OCI-LY7 (cell line): ENCODE measurements at regions not wholly inside any gene's neighbourhood (a gene's known extent, or its start where the extent isn't known, plus 50 kb on each side); places are given as distances from the start of the nearest gene placed in this dataset.

Source experiments
- BruUV-seq: library from RNA; stranded (reverse); fragments of 400-500 nt; replicated peaks from 2 replicates; lab custom pipeline; 2021; lab: Mats Ljungman, UMichigan
- CTCF ChIA-PET: fragments of 300-600 bp; sonication (Branson Sonifier 250); formaldehyde crosslinking; loops from one replicate; lab custom pipeline; 2022; ENCODE audit warnings: antibody characterized with exemption; ENCODE audit not compliant: unreplicated experiment; lab: Charles Lee
- POLR2A ChIA-PET: fragments of 300-600 bp; sonication (Branson Sonifier 250); formaldehyde crosslinking; loops from one replicate; lab custom pipeline; 2022; ENCODE audit warnings: antibody characterized with exemption; lab: Charles Lee
- DNase-seq: peaks from one replicate; pipeline ENCODE4 v3.0.0-alpha.2; 2015; ENCODE audit warnings: low spot score
- H2AFZ ChIP-seq: fragments of 200-600 bp; sonication (generic), shearing (Covaris generic); 2 replicates; pipeline ENCODE4 v1.6.1; 2014; ENCODE audit warnings: mild to moderate bottlenecking, antibody characterized with exemption, low read length, moderate library complexity
- H3K27ac ChIP-seq: fragments of 200-600 bp; sonication (generic); 2 replicates; pipeline ENCODE4 v1.5.1; 2014; ENCODE audit warnings: mixed run types, low read depth, mild to moderate bottlenecking, moderate library complexity, low read length, inconsistent platforms; ENCODE audit not compliant: poor library complexity, severe bottlenecking
- H3K36me3 ChIP-seq: fragments of 200-600 bp; sonication (generic); 2 replicates; pipeline ENCODE4 v1.6.1; 2014; ENCODE audit warnings: mild to moderate bottlenecking, antibody characterized with exemption, low read length, moderate library complexity, mixed read lengths; ENCODE audit not compliant: insufficient read depth
- H3K4me1 ChIP-seq: fragments of 200-600 bp; sonication (generic); 2 replicates; pipeline ENCODE4 v1.5.1; 2014; ENCODE audit warnings: mild to moderate bottlenecking, low read length; ENCODE audit not compliant: insufficient read depth, poor library complexity, severe bottlenecking
- H3K4me2 ChIP-seq: fragments of 200-600 bp; sonication (generic); 2 replicates; pipeline ENCODE4 v1.6.1; 2014; ENCODE audit warnings: mild to moderate bottlenecking, low read length
- H3K4me3 ChIP-seq: fragments of 200-600 bp; sonication (generic); 2 replicates; pipeline ENCODE4 v1.5.1; 2014; ENCODE audit warnings: mild to moderate bottlenecking, low read depth, low read length; ENCODE audit not compliant: poor library complexity, severe bottlenecking
- H3K79me2 ChIP-seq: fragments of 200-600 bp; sonication (generic); 2 replicates; pipeline ENCODE4 v1.6.1; 2016; ENCODE audit warnings: low read depth, mild to moderate bottlenecking, low read length, moderate library complexity, mixed read lengths; ENCODE audit not compliant: insufficient read depth
- H3K9me2 ChIP-seq: fragments of 200-600 bp; sonication (generic); 2 replicates; pipeline ENCODE4 v1.6.1; 2016; ENCODE audit warnings: mild to moderate bottlenecking, low read length, mixed read lengths; ENCODE audit not compliant: insufficient read depth
- H3K9me3 ChIP-seq: fragments of 200-600 bp; sonication (generic); 2 replicates; pipeline ENCODE4 v1.6.1; 2014; ENCODE audit warnings: mild to moderate bottlenecking, mixed run types, low read length, mixed read lengths
- H4K20me1 ChIP-seq: fragments of 200-600 bp; sonication (generic); 2 replicates; pipeline ENCODE4 v1.6.1; 2014; ENCODE audit warnings: mild to moderate bottlenecking, antibody characterized with exemption, low read length, moderate library complexity, mixed read lengths; ENCODE audit not compliant: insufficient read depth
- EZH2phosphoT487 ChIP-seq: fragments of 200-600 bp; sonication (generic); IDR thresholded peaks from 2 replicates; pipeline ENCODE4 v1.6.1; 2018; ENCODE audit warnings: low read depth, borderline replicate concordance, mild to moderate bottlenecking, mixed run types, antibody characterized with exemption, low read length, moderate library complexity, mixed read lengths
- intact Hi-C: fragments of 100-400 bp; cut with micrococcal nuclease; formaldehyde crosslinking; loops from one replicate; pipeline ENCODE4 v1.10.0; 2022; ENCODE audit not compliant: unreplicated experiment
- TF ChIP-seq, protein P1 (sequence below): fragments of 200-600 bp; sonication (generic); conservative IDR thresholded peaks from 2 replicates; pipeline ENCODE4 v1.5.1; 2014; ENCODE audit warnings: mild to moderate bottlenecking, antibody characterized with exemption, low read length, moderate library complexity, mixed read lengths

DNA sequence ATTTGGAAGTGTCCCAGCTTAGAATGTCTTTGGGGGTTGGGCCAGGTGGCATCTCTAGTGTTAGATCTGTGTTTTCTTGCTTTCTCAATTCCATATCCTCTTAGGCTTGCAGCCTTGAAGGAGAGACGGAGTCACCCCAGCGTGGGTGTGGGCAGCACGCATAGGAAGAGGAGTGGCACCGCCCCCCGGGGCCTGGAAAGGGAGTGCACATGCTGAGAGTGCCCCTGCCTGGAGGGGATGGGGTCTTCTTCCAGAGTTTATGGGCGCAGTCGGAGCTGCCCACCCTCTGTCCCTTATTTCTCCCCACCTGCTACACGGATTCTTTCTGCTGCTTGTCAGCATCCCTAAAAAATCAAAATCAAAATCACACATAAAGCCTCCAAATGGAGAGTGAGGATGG is 309.7 kb downstream of the QKI start:
- Histone ChIP-seq H3K27ac (peak overlapping the region; percentile 49), H3K79me2 (no peaks in the 10 kb centered on the region), H3K4me1 (peaks cover 81% of the 10 kb centered on the region), H3K9me2 (no peaks in the 10 kb centered on the region), H4K20me1 (no peaks in the 10 kb centered on the region), H3K9me3 (no peaks in the 10 kb centered on the region), H2AFZ (peak overlapping the region; percentile 77), H3K4me3 (peak overlapping the region; percentile 34), H3K4me2 (peak overlapping the region; percentile 71), H3K36me3 (no peaks in the 10 kb centered on the region)
- ChIA-PET POLR2A (interaction anchor here (0.7 to 4.2 kb wide), 3 partner anchors 14 to 39 kb away, joined by 3 to 38 read pairs (median 3); no protein-coding TSS in a partner anchor), CTCF (interaction anchor here (0.9 kb wide), 1 partner anchor 32 kb away, joined by 3 read pairs; no protein-coding TSS in a partner anchor)
- TF ChIP-seq, protein P1, sequence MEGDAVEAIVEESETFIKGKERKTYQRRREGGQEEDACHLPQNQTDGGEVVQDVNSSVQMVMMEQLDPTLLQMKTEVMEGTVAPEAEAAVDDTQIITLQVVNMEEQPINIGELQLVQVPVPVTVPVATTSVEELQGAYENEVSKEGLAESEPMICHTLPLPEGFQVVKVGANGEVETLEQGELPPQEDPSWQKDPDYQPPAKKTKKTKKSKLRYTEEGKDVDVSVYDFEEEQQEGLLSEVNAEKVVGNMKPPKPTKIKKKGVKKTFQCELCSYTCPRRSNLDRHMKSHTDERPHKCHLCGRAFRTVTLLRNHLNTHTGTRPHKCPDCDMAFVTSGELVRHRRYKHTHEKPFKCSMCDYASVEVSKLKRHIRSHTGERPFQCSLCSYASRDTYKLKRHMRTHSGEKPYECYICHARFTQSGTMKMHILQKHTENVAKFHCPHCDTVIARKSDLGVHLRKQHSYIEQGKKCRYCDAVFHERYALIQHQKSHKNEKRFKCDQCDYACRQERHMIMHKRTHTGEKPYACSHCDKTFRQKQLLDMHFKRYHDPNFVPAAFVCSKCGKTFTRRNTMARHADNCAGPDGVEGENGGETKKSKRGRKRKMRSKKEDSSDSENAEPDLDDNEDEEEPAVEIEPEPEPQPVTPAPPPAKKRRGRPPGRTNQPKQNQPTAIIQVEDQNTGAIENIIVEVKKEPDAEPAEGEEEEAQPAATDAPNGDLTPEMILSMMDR: 0 out of 2 replicates have a peak, but pooled peaks have one; percentile 19
- TF ChIP-seq EZH2phosphoT487: no peak
- peak; percentile 41 for DNase-seq
- intact Hi-C loops: no loop called here
- BruUV-seq: no TSS peak

- H2AFZ ChIP-seq: peak overlapping the region; percentile 77
- intact Hi-C loops: no loop called here
- TF ChIP-seq, protein P1: no peak
- no peak for TF ChIP-seq EZH2phosphoT487
- POLR2A ChIA-PET: interaction anchor here (0.5 to 4.2 kb wide), 4 partner anchors 13 to 42 kb away, joined by 3 to 38 read pairs (median 3); no protein-coding TSS in a partner anchor
- no peaks in the 10 kb centered on the region for H4K20me1 ChIP-seq
- BruUV-seq: no TSS peak
- H3K79me2 ChIP-seq: no peaks in the 10 kb centered on the region
- no peaks in the 10 kb centered on the region for H3K9me3 ChIP-seq
- no peaks in the 10 kb centered on the region for H3K36me3 ChIP-seq
- H3K4me3 ChIP-seq: peak overlapping the region; percentile 34
- CTCF ChIA-PET: interaction anchor here (0.9 kb wide), 1 partner anchor 33 kb away, joined by 3 read pairs; no protein-coding TSS in a partner anchor
- H3K4me2 ChIP-seq: peak overlapping the region; percentile 71
- peak; percentile 73 for DNase-seq
- no peaks in the 10 kb centered on the region for H3K9me2 ChIP-seq
- peak overlapping the region; percentile 49 for H3K27ac ChIP-seq
- H3K4me1 ChIP-seq: peaks cover 80% of the 10 kb centered on the region
Observed at GRCh38 chr6:163723759-163724158, 309.2 kb downstream of the QKI start.
